HEK293 (cell line): ENCODE measurements at regions not wholly inside any gene's neighbourhood (a gene's known extent, or its start where the extent isn't known, plus 50 kb on each side); places are given as distances from the start of the nearest gene placed in this dataset.

ENCODE experiments used
- SALL2 ChIP-seq: fragments of 450-650 bp; formaldehyde crosslinking; IDR thresholded peaks from 2 replicates; pipeline ENCODE4 v1.5.0; 2017; ENCODE audit warnings: missing biosample characterization, mild to moderate bottlenecking, missing genetic modification characterization, borderline replicate concordance
- YY1 ChIP-seq: fragments of 450-650 bp; formaldehyde crosslinking; IDR thresholded peaks from 2 replicates; pipeline ENCODE4 v1.5.1; 2018; ENCODE audit warnings: missing biosample characterization, missing genetic modification characterization
- ZNF221 ChIP-seq: fragments of 450-650 bp; formaldehyde crosslinking; IDR thresholded peaks from 2 replicates; pipeline ENCODE4 v1.5.1; 2017; ENCODE audit warnings: missing biosample characterization, missing genetic modification characterization, borderline replicate concordance
- ZNF274 ChIP-seq, 2 experiments: fragments of 200-500 bp in 1 of 2; fragments of 450-650 bp in 1 of 2; sonication (Bioruptor generic) in 1 of 2; formaldehyde crosslinking in 1 of 2; IDR thresholded peaks; 2 replicates each; pipeline versions ENCODE4 v1.5.1 to v1.6.1; 2014 to 2016; ENCODE audit warnings: borderline replicate concordance in 1 of 2, inconsistent platforms in 1 of 2, low read length in 1 of 2, missing biosample characterization in 1 of 2, missing genetic modification characterization in 1 of 2
- ZNF548 ChIP-seq: fragments of 450-650 bp; formaldehyde crosslinking; IDR thresholded peaks from 2 replicates; pipeline ENCODE4 v1.5.1; 2016; ENCODE audit warnings: missing biosample characterization, missing genetic modification characterization
- ZNF571 ChIP-seq: fragments of 450-650 bp; formaldehyde crosslinking; IDR thresholded peaks from 2 replicates; pipeline ENCODE4 v1.5.0; 2017; ENCODE audit warnings: missing biosample characterization, missing genetic modification characterization
- TF ChIP-seq, protein P1 (sequence below): fragments of 450-650 bp; formaldehyde crosslinking; IDR thresholded peaks from 2 replicates; pipeline ENCODE4 v1.5.1; 2016; ENCODE audit warnings: missing biosample characterization, missing genetic modification characterization
- TF ChIP-seq, protein P2 (sequence below): fragments of 450-650 bp; formaldehyde crosslinking; IDR thresholded peaks from 2 replicates; pipeline ENCODE4; 2016; ENCODE audit warnings: missing biosample characterization, missing genetic modification characterization
- TF ChIP-seq, protein P3 (sequence below): fragments of 450-650 bp; formaldehyde crosslinking; IDR thresholded peaks from 2 replicates; pipeline ENCODE4 v1.5.1; 2017; ENCODE audit warnings: missing biosample characterization, mild to moderate bottlenecking, missing genetic modification characterization, moderate library complexity

DNA sequence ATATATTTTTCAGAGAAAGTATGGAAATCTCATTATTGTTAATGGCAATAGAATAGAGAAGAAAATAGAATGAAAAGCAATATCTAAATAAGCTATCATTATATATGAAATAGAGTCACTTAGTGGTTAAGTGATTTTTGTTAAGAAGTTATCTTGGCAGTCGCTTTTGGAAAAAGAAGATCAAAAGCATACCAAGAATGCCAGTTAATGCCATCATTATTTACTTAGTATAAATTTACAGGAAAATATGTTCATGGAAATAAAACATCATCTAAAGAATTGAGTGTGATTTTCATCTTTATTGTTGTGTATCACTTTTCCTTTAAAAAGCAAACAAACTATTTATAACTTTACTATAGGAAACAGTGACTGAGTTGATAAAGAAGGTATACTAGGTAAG is 85.3 kb upstream of the GPR101 start:
- TF ChIP-seq SALL2 (no peak), ZNF548 (tag by site-specific recombination) (no peak), YY1 (no peak), ZNF571 (no peak), ZNF221 (no peak), ZNF274 (IDR thresholded peaks at IDR 0.05; ENCODE audit: low read length) (no peak), ZNF274 (tag by site-specific recombination; IDR thresholded peaks at IDR 0.05; ENCODE audit: borderline replicate concordance) (no peak)
- TF ChIP-seq, protein P1, sequence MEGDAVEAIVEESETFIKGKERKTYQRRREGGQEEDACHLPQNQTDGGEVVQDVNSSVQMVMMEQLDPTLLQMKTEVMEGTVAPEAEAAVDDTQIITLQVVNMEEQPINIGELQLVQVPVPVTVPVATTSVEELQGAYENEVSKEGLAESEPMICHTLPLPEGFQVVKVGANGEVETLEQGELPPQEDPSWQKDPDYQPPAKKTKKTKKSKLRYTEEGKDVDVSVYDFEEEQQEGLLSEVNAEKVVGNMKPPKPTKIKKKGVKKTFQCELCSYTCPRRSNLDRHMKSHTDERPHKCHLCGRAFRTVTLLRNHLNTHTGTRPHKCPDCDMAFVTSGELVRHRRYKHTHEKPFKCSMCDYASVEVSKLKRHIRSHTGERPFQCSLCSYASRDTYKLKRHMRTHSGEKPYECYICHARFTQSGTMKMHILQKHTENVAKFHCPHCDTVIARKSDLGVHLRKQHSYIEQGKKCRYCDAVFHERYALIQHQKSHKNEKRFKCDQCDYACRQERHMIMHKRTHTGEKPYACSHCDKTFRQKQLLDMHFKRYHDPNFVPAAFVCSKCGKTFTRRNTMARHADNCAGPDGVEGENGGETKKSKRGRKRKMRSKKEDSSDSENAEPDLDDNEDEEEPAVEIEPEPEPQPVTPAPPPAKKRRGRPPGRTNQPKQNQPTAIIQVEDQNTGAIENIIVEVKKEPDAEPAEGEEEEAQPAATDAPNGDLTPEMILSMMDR: no peak
- TF ChIP-seq, protein P2, sequence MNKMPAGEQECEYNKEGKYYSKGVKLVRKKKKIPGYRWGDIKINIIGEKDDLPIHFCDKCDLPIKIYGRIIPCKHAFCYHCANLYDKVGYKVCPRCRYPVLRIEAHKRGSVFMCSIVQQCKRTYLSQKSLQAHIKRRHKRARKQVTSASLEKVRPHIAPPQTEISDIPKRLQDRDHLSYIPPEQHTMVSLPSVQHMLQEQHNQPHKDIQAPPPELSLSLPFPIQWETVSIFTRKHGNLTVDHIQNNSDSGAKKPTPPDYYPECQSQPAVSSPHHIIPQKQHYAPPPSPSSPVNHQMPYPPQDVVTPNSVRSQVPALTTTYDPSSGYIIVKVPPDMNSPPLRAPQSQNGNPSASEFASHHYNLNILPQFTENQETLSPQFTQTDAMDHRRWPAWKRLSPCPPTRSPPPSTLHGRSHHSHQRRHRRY (tag by site-specific recombination): no peak
- TF ChIP-seq, protein P3, sequence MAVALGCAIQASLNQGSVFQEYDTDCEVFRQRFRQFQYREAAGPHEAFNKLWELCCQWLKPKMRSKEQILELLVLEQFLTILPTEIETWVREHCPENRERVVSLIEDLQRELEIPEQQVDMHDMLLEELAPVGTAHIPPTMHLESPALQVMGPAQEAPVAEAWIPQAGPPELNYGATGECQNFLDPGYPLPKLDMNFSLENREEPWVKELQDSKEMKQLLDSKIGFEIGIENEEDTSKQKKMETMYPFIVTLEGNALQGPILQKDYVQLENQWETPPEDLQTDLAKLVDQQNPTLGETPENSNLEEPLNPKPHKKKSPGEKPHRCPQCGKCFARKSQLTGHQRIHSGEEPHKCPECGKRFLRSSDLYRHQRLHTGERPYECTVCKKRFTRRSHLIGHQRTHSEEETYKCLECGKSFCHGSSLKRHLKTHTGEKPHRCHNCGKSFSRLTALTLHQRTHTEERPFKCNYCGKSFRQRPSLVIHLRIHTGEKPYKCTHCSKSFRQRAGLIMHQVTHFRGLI: no peak
